CD4-positive, CD25-positive, alpha-beta regulatory T cell (primary cell): ENCODE measurements at regions not wholly inside any gene's neighbourhood (a gene's known extent, or its start where the extent isn't known, plus 50 kb on each side); places are given as distances from the start of the nearest gene placed in this dataset.

Experiments
- ATAC-seq, 2 donors: fragments of 150-1000 bp; cut with Tn5 transposase; one replicate each; pipeline ENCODE4 v1.10.0; 2021; ENCODE audit warnings: low read depth in 2 of 2, moderate number of reproducible peaks in 2 of 2, moderate library complexity in 1 of 2
- DNase-seq, 3 donors: peaks; one replicate each; pipeline versions ENCODE4 v3.0.0 to v3.0.0-alpha.2; 2012 to 2022; ENCODE audit warnings: mixed read lengths in 1 of 3
- H3K27ac ChIP-seq: one replicate; pipeline ENCODE4 v1.7.0; 2013; ENCODE audit warnings: mild to moderate bottlenecking, low read length; ENCODE audit not compliant: insufficient read depth, poor library complexity, severe bottlenecking
- H3K27me3 ChIP-seq: one replicate; pipeline ENCODE4 v1.7.0; 2013; ENCODE audit warnings: low read length; ENCODE audit not compliant: control insufficient read depth, insufficient read depth
- H3K36me3 ChIP-seq: one replicate; pipeline ENCODE4 v1.7.0; 2013; ENCODE audit warnings: mild to moderate bottlenecking, low read length, moderate library complexity; ENCODE audit not compliant: control insufficient read depth, insufficient read depth
- H3K4me1 ChIP-seq: 2 replicates; pipeline ENCODE4 v1.7.0; 2013; ENCODE audit warnings: mild to moderate bottlenecking, low read length; ENCODE audit not compliant: insufficient read depth, control insufficient read depth, poor library complexity, severe bottlenecking
- H3K4me3 ChIP-seq: one replicate; pipeline ENCODE4 v1.7.0; 2013; ENCODE audit warnings: low read depth, mild to moderate bottlenecking, low read length, moderate library complexity
- H3K9me3 ChIP-seq, 2 experiments: 1 replicate in 1 of 2; 2 replicates in 1 of 2; pipeline ENCODE4 v1.7.0; 2013; ENCODE audit warnings: low read length in 2 of 2, mild to moderate bottlenecking in 1 of 2, moderate library complexity in 1 of 2; ENCODE audit not compliant: control insufficient read depth in 2 of 2
- H3K27ac Mint-ChIP-seq, 3 donors: one replicate each; pipeline ENCODE4 v1.8.0; 2020 to 2022; ENCODE audit warnings: mild to moderate bottlenecking in 3 of 3, mixed read lengths in 3 of 3, moderate library complexity in 2 of 3
- H3K27me3 Mint-ChIP-seq: one replicate; pipeline ENCODE4 v1.8.0; 2022; ENCODE audit warnings: mild to moderate bottlenecking, mixed read lengths
- H3K36me3 Mint-ChIP-seq: one replicate; pipeline ENCODE4 v1.8.0; 2020; ENCODE audit warnings: mixed read lengths
- H3K4me1 Mint-ChIP-seq, 4 donors: one replicate each; pipeline ENCODE4 v1.8.0; 2020 to 2022; ENCODE audit warnings: mixed read lengths in 4 of 4, mild to moderate bottlenecking in 1 of 4
- H3K4me3 Mint-ChIP-seq, 4 donors: one replicate each; pipeline ENCODE4 v1.8.0; 2020 to 2022; ENCODE audit warnings: mild to moderate bottlenecking in 4 of 4, mixed read lengths in 4 of 4, moderate library complexity in 3 of 4
- H3K9me3 Mint-ChIP-seq, 7 donors: one replicate each; pipeline ENCODE4 v1.8.0; 2020 to 2022; ENCODE audit warnings: mixed read lengths in 7 of 7, mild to moderate bottlenecking in 3 of 7, moderate library complexity in 2 of 7

DNA sequence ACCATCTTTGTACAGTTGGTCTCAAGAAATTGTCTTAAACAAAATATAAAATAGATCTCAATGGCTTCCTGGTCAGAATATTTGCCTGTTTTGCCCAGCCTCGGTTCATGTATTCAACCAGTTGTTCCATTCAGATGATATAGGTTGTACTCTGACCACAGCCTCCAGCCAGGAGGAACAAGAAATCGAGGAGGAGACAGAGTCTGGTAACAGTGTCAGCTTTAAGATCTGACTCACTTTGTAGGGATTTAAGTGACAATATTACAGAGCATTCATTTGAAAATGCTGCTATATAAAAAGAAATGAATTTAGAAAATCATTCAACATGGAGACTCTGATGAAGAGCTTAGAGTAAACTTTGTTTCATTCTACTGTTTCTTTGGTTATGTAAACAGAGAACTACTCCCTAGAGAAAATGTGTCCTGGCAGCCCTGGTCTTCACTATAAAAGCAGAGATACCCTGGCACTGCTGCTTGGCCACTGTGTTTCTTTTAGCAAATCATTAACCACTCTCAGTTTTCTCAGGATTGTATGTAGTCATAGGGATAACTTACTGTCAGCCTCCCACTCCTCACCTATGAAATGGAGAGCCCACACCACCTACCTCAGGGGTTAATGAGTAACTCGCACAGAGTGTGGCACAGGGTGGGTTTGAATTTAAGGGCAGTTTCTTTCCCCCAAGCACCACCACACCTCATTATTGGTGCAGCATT is 53.5 kb downstream of the PAGE2 start:
- H3K9me3 Mint-ChIP-seq = peaks cover 0 to 1% (median 0%) of the 10 kb centered on the region in 7 donors

DNA sequence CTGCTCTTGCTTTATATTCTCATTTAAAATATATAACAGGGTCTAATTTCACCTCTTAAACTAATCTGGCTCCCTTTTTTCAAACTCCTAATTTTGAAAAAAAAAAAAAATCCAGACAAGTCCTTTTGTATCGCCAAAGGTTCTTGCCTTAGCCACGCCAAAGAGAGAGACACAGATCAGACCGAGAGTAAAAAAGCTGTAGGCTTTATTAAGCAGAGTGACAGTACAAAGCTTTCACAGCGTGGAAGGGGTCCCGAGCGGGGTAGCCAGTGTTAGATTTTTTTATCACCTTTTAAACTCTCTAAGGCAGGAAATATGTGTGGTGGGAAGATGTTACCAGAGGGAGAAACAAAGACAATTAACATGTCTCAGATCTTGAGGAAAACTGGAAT is 54.1 kb downstream of the PAGE2 start:
- Histone ChIP-seq H3K4me3 (no peak overlapping the region), H3K27ac (no peak overlapping the region), H3K36me3 (peaks cover 2% of the 10 kb centered on the region), H3K9me3 (no peaks in the 10 kb centered on the region), H3K27me3 (no peaks in the 10 kb centered on the region), H3K4me1 (no peaks in the 10 kb centered on the region)
- no peak for DNase-seq
- Mint-ChIP-seq H3K4me3 (no peak overlapping the region), H3K36me3 (no peaks in the 10 kb centered on the region), H3K27ac (no peak overlapping the region), H3K4me1 (no peaks in the 10 kb centered on the region), H3K9me3 (peaks cover 0 to 1% (median 0%) of the 10 kb centered on the region in 7 donors), H3K27me3 (no peaks in the 10 kb centered on the region)
- ATAC-seq = no peak

More for the DNA sequence above, 53.5 kb downstream of the PAGE2 start:
- Mint-ChIP-seq H3K27ac (no peak overlapping the region), H3K36me3 (no peaks in the 10 kb centered on the region), H3K4me1 (no peaks in the 10 kb centered on the region), H3K27me3 (no peaks in the 10 kb centered on the region), H3K4me3 (no peak overlapping the region)
- Histone ChIP-seq H3K4me1 (no peaks in the 10 kb centered on the region), H3K4me3 (no peak overlapping the region), H3K27me3 (no peaks in the 10 kb centered on the region), H3K27ac (no peak overlapping the region), H3K9me3 (no peaks in the 10 kb centered on the region), H3K36me3 (peaks cover 2% of the 10 kb centered on the region)
- no peak for DNase-seq
- ATAC-seq = no peak

DNA sequence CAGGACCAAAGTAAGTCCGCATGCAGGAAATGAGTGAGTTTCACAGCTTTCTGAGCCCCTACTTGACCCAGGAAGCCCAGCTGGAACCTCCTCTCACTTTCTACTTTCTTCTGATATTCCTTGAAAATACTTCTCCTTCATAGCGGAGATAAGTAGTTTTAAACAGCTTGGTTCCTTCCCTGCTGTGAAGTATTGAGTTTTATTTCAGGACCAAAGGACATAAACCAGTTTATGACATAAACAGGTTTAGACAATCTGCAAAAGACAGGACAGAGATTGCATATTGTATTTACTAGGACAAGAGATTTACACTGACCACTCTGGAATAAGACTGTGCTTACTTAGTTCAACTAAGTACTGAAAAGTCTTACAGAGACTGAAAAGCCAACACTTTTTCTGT is 54.8 kb downstream of the PAGE2 start:
- H3K36me3 Mint-ChIP-seq = no peaks in the 10 kb centered on the region

DNA sequence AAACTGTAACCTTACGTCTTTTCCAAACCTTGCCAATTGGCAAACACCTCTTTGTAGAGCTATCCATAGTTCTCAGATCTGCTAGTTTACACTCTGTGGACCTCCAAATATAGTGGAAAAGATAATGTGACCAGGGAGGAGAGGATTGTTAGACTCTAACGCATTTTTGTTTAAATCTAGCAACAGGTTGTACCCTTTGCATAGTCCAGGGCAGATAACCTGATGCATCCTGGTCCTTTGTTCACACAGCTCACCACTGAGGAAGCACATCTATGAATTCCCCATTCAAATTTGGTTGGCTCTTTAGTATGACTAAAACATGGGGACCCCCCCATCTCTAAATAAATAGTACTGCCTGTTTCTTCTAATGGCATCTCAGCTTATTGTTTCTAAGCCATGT is 55.9 kb downstream of the PAGE2 start:
- Histone ChIP-seq H3K9me3 (no peaks in the 10 kb centered on the region), H3K36me3 (peaks cover 2% of the 10 kb centered on the region), H3K27ac (no peak overlapping the region), H3K4me3 (no peak overlapping the region), H3K27me3 (no peaks in the 10 kb centered on the region), H3K4me1 (no peaks in the 10 kb centered on the region)
- Mint-ChIP-seq H3K36me3 (no peaks in the 10 kb centered on the region), H3K27me3 (no peaks in the 10 kb centered on the region), H3K4me1 (no peaks in the 10 kb centered on the region), H3K9me3 (peaks cover 0 to 1% (median 0%) of the 10 kb centered on the region in 7 donors), H3K4me3 (no peak overlapping the region), H3K27ac (no peak overlapping the region)
- ATAC-seq = no peak
- DNase-seq = no peak

More for the DNA sequence above, 54.8 kb downstream of the PAGE2 start:
- H3K4me3 ChIP-seq = no peak overlapping the region
- ATAC-seq (no peak), DNase-seq (no peak)
- Mint-ChIP-seq H3K27me3 (no peaks in the 10 kb centered on the region), H3K4me3 (no peak overlapping the region), H3K27ac (no peak overlapping the region), H3K9me3 (peaks cover 0 to 1% (median 0%) of the 10 kb centered on the region in 7 donors), H3K4me1 (no peaks in the 10 kb centered on the region)
- H3K27ac ChIP-seq = no peak overlapping the region
- no peaks in the 10 kb centered on the region for H3K27me3 ChIP-seq
- no peaks in the 10 kb centered on the region for H3K9me3 ChIP-seq
- no peaks in the 10 kb centered on the region for H3K4me1 ChIP-seq
- H3K36me3 ChIP-seq = peaks cover 2% of the 10 kb centered on the region

DNA sequence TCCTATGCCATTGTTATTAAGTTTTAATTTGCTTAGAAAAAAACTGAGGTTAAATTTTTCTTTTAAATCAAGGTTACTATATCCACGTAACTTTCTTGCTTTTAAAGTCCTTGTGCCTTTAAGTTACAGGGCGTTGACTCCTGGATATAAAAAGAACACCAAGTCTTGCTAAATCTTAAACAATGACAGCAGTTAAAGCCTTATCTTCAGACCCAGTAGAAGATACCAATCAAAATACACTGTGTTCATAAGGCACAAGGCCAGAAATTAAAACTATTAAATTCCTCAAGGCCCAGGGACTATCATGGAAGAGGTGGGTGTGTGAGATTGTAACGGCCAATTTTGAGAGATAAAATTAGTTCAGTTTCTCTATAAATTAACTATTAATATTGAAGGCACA is 60.4 kb downstream of the PAGE2 start:
- H3K36me3 Mint-ChIP-seq = no peaks in the 10 kb centered on the region
- peaks cover 0 to 2% (median 0%) of the 10 kb centered on the region in 4 donors for H3K4me1 Mint-ChIP-seq
- H3K4me3 Mint-ChIP-seq = no peak overlapping the region
- H3K4me1 ChIP-seq = no peaks in the 10 kb centered on the region
- ATAC-seq (no peak), DNase-seq (no peak)
- H3K9me3 ChIP-seq = no peaks in the 10 kb centered on the region
- no peaks in the 10 kb centered on the region for H3K27me3 ChIP-seq
- no peaks in the 10 kb centered on the region for H3K36me3 ChIP-seq
- no peak overlapping the region for H3K27ac Mint-ChIP-seq
- no peak overlapping the region for H3K4me3 ChIP-seq
- no peak overlapping the region for H3K27ac ChIP-seq
- H3K9me3 Mint-ChIP-seq = no peaks in the 10 kb centered on the region
- H3K27me3 Mint-ChIP-seq = no peaks in the 10 kb centered on the region

DNA sequence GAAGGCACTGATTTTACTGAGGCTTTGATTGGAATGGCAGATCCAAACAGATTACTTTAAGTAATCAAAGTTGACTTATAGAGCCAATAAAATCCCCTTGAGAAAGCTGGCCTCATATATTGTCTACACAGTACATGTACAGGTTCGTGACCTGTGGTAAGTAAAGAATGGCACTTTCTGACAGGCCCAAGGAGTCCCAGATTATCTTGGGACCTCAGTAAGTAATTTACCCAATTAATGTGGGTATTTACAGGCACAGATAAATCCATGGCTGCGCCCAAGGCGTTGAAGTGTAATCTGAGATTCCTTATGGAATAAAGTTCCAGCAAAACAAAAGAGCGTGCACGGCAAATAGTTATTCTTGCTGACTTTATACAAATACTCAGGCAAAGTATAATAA is 62.4 kb downstream of the PAGE2 start:
- Mint-ChIP-seq H3K4me3 (no peak overlapping the region), H3K36me3 (no peaks in the 10 kb centered on the region), H3K27me3 (no peaks in the 10 kb centered on the region), H3K27ac (no peak overlapping the region), H3K9me3 (peaks cover 0 to 2% (median 0%) of the 10 kb centered on the region in 7 donors), H3K4me1 (peaks cover 0 to 2% (median 0%) of the 10 kb centered on the region in 4 donors)
- ATAC-seq (no peak), DNase-seq (no peak)
- H3K36me3 ChIP-seq = peaks cover 3% of the 10 kb centered on the region
- H3K9me3 ChIP-seq = no peaks in the 10 kb centered on the region
- no peaks in the 10 kb centered on the region for H3K4me1 ChIP-seq
- H3K27me3 ChIP-seq = no peaks in the 10 kb centered on the region
- no peak overlapping the region for H3K27ac ChIP-seq
- no peak overlapping the region for H3K4me3 ChIP-seq

DNA sequence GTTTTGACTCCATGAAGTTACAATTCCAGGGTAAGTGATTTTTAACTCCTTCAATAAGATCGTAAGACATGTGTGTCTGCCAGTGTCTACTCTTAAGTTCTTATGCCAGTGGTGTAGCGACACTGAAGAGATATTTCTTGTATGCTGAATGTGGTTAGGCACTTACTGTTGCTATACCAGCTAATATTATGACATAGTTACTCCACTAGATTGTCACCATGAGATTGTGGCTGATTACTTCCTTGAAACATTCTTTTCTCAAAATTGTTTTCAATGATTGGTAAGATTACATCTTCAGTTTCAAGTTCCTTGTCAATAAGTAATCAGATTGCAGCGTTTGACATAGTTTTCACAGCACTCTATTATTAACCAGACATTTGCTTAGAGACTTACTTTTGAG is 60.6 kb upstream of the PAGE5 start:
- Mint-ChIP-seq H3K27ac (no peak overlapping the region), H3K9me3 (peaks cover 0 to 2% (median 0%) of the 10 kb centered on the region in 7 donors), H3K4me3 (peak overlapping the region in 2 of 4 donors; percentile 98 to 99), H3K27me3 (peaks cover 12% of the 10 kb centered on the region), H3K4me1 (peaks cover 0 to 27% (median 9%) of the 10 kb centered on the region in 4 donors), H3K36me3 (no peaks in the 10 kb centered on the region)
- ATAC-seq (no peak), DNase-seq (peak in 2 of 3 donors; percentile 26 to 47)
- no peaks in the 10 kb centered on the region for H3K27me3 ChIP-seq
- peak overlapping the region; percentile 49 for H3K4me3 ChIP-seq
- no peaks in the 10 kb centered on the region for H3K9me3 ChIP-seq
- H3K36me3 ChIP-seq = peaks cover 3% of the 10 kb centered on the region
- no peaks in the 10 kb centered on the region for H3K4me1 ChIP-seq
- H3K27ac ChIP-seq = peak overlapping the region; percentile 91
